GM10266 (cell line): ENCODE measurements at regions not wholly inside any gene's neighbourhood (a gene's known extent, or its start where the extent isn't known, plus 50 kb on each side); places are given as distances from the start of the nearest gene placed in this dataset.
"Not testable (repeated sequence)": the region's sequence is repeated elsewhere in the genome, so short reads cannot be mapped to it uniquely, and the experiment has no call there.

Experiments used
- DNase-seq: peaks from one replicate; pipeline ENCODE4 v3.0.0; 2012; ENCODE audit errors: extremely low spot score
- TF ChIP-seq, protein P1 (sequence below): IDR thresholded peaks from 2 replicates; pipeline ENCODE4 v1.5.1; 2012; ENCODE audit warnings: mild to moderate bottlenecking, low read depth; ENCODE audit not compliant: control insufficient read depth, insufficient read depth; ENCODE audit errors: missing control alignments

DNA sequence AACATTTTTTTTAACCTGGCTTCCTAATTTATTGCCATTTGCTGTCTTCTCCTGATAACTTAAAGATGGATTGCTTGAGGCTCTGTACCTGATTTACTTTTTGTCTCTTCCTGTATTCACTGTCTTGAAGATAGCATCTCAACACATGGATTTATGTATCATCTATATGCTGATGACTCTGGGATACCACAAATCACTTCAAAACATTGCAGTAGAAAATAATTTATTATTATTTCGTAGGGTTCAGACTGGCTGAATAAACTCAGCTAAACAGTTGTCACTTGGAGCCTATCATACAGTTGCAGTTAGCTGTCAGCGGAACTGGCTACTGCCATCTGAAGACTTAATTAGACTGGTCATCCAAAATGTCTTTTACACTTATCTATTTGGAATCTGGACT, 1025.2 kb upstream of the CDH18 start:
- TF ChIP-seq, protein P1, sequence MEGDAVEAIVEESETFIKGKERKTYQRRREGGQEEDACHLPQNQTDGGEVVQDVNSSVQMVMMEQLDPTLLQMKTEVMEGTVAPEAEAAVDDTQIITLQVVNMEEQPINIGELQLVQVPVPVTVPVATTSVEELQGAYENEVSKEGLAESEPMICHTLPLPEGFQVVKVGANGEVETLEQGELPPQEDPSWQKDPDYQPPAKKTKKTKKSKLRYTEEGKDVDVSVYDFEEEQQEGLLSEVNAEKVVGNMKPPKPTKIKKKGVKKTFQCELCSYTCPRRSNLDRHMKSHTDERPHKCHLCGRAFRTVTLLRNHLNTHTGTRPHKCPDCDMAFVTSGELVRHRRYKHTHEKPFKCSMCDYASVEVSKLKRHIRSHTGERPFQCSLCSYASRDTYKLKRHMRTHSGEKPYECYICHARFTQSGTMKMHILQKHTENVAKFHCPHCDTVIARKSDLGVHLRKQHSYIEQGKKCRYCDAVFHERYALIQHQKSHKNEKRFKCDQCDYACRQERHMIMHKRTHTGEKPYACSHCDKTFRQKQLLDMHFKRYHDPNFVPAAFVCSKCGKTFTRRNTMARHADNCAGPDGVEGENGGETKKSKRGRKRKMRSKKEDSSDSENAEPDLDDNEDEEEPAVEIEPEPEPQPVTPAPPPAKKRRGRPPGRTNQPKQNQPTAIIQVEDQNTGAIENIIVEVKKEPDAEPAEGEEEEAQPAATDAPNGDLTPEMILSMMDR, result no peak
- DNase-seq, result no peak

GRCh38 chr5:21007781-21008180, 1019.8 kb upstream of the CDH18 start:
- no peak for DNase-seq
- TF ChIP-seq, protein P1, result no peak

GRCh38 chr5:20988933-20989332, 1000.9 kb upstream of the CDH18 start:
- DNase-seq, result not testable (repeated sequence)

DNA sequence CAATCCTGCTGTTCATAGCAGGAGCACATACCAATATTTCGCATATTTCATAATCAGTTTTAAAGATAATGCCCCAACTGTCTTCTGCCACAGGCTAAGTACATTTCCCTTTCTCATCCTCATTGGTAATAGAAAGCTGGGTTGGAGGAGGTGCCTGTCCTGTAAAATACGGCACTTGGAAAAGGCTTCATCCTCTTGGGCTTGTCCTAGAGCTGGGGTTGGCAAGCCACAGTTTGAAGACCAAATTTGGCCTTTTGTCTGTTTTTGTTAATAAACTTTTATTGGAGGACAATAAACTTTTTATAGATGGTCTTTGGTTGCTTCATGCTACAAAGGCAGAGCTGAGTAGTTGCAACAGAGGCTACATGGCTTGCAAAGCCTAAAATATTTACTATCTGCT, 997.8 kb upstream of the CDH18 start:
- TF ChIP-seq, protein P1, result no peak

GRCh38 chr5:20974426-20974825, 986.4 kb upstream of the CDH18 start:
- DNase-seq, result no peak
- TF ChIP-seq, protein P1, result no peak

More for the DNA sequence above, 997.8 kb upstream of the CDH18 start:
- no peak for DNase-seq

DNA sequence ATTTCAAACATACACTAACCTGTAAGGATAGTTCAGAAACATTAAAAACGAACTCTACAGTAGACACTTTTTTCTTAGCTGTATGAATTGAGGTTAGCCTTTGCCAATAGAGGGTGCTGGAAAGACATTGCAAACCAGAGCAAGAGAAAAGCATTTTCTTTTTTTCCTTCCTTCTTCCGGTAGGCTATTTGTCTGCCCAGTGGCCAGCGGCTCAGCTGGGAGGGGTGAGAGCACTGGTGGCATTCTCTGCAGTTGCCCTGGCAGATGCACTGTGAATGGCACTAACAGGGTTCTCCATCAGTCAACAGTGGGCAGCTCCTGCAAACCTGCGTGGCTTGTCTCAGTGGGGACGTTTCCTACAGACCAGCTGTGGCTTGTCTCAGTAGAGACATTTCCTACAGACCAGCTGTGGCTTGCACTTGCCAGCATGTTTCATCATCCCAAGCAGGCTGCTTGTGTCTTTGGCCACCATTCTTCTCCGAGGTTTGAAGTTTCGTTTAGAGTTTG, 984.5 kb upstream of the CDH18 start:
- DNase-seq, result no peak
- TF ChIP-seq, protein P1, result no peak

DNA sequence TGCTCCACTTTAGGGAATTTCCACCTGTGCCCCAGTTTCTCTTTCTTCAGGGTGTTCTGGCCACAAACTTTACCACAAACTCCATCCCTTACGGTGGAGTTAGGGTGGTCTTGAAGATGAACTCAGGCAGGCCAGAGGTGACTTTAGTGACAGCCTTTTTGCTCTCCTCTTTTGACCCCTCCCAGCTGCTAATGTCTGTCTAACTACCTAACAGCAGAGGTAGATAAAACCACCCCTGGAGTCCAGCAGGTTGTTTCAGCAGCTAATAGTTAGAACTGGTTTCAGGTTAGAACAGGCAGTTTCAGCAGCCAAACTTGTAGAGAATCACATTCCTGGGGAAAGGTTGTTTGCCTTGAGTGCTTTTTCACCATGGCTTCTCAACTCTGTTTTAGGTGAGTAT, 971.3 kb upstream of the CDH18 start:
- DNase-seq, result no peak
- TF ChIP-seq, protein P1, result no peak

DNA sequence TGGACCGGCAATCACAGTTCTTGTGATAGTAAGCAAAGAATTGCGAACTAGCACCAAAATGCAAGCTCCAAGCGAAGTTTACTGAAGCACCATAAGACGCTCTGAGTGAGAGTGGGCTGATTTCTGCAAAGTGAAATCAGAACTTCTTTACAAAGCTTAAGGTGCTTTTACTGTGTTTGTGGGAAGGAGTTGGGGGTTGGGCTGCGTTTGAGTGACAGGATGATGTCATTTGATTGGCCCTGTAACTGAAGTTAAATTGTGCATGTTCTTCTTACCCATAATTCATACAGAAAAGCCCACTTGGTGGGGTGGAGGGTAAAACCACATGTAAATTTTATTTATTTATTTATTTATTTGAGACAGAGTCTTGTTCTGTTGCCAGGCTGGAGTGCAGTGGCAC, 970.6 kb upstream of the CDH18 start:
- TF ChIP-seq, protein P1, result no peak
- no peak for DNase-seq
